K562 (cell line): ENCODE measurements at regions not wholly inside any gene's neighbourhood (a gene's known extent, or its start where the extent isn't known, plus 50 kb on each side); places are given as distances from the start of the nearest gene placed in this dataset.

Experiments used
- ATAC-seq: fragments of 200-7000 bp; cut with Tn5 transposase; 3 replicates; pipeline ENCODE4 v1.9.1; 2020; ENCODE audit warnings: moderate library complexity
- BruUV-seq: library from RNA; stranded (reverse); fragments of 400-500 nt; replicated peaks from 2 replicates; lab custom pipeline; 2021; lab: Mats Ljungman, UMichigan
- CTCF ChIA-PET: fragments of 300-600 bp; formaldehyde crosslinking; extraction: SDS; loops from one replicate; lab custom pipeline; 2021; ENCODE audit warnings: low intra/inter-chr PET ratio; lab: Yijun Ruan, JAX
- POLR2A ChIA-PET: fragments of 300-600, 350-650 bp; sonication (Branson Sonifier 250); formaldehyde crosslinking; extraction: SDS; loops from one replicate; lab custom pipeline; 2021; ENCODE audit warnings: antibody characterized with exemption, inconsistent platforms; lab: Yijun Ruan, JAX
- DNase-seq, 4 experiments: peaks; one replicate each; pipeline versions ENCODE4 v3.0.0 to v3.0.0-alpha.2; 2011 to 2018; ENCODE audit warnings: low spot score in 3 of 4, mixed read lengths in 3 of 4; ENCODE audit errors: extremely low read depth in 1 of 4
- FAIRE-seq: peaks from 2 replicates; lab custom pipeline; 2011; peaks lifted over from hg19 to GRCh38; lab: Jason Lieb, UNC
- H2AFZ ChIP-seq: 2 replicates; pipeline ENCODE4 v1.6.0; 2011; ENCODE audit warnings: low read depth, low read length, control low read depth, inconsistent platforms
- H3K27ac ChIP-seq: fragments of 200-600 bp; 3 replicates; pipeline ENCODE4 v1.8.0; 2011; ENCODE audit warnings: low read depth, mild to moderate bottlenecking, control low read depth, inconsistent platforms, low read length, moderate library complexity, mixed read lengths; ENCODE audit errors: extremely low read depth
- H3K27me3 ChIP-seq, 2 experiments: fragments of 300-600 bp in 1 of 2; 2 replicates in 1 of 2; 3 replicates in 1 of 2; pipeline versions ENCODE4 v1.6.0 to v1.8.0; 2011; ENCODE audit warnings: inconsistent platforms in 2 of 2, low read length in 2 of 2, mild to moderate bottlenecking in 1 of 2, mixed read lengths in 1 of 2, moderate library complexity in 1 of 2; ENCODE audit not compliant: control insufficient read depth in 2 of 2, insufficient read depth in 2 of 2
- H3K36me3 ChIP-seq: fragments of 300-600 bp; 3 replicates; pipeline ENCODE4 v1.8.0; 2011; ENCODE audit warnings: mild to moderate bottlenecking, low read length, inconsistent platforms; ENCODE audit not compliant: control insufficient read depth, insufficient read depth
- H3K4me1 ChIP-seq, 2 experiments: fragments of 200-600 bp in 1 of 2; replicated peaks in 1 of 2; 2 replicates in 1 of 2; 3 replicates in 1 of 2; pipeline versions ENCODE4 v1.5.1 to v1.8.0; 2011; ENCODE audit warnings: inconsistent platforms in 2 of 2, low read length in 2 of 2, mild to moderate bottlenecking in 1 of 2, mixed read lengths in 1 of 2, moderate library complexity in 1 of 2; ENCODE audit not compliant: control insufficient read depth in 2 of 2, insufficient read depth in 2 of 2
- H3K4me2 ChIP-seq: 2 replicates; pipeline ENCODE4 v1.6.1; 2011; ENCODE audit warnings: low read length, control low read depth, inconsistent platforms, mixed read lengths; ENCODE audit not compliant: insufficient read depth
- H3K4me3 ChIP-seq: fragments of 200-600 bp; sonication (generic), shearing (Covaris generic); 2 replicates; pipeline ENCODE4 v1.5.1; 2016; ENCODE audit warnings: control low read depth, inconsistent platforms
- H3K79me2 ChIP-seq: fragments of 200-600 bp; 3 replicates; pipeline ENCODE4 v1.8.0; 2011; ENCODE audit warnings: low read length, inconsistent platforms; ENCODE audit not compliant: control insufficient read depth, insufficient read depth
- H3K9ac ChIP-seq, 2 experiments: 2 replicates each; pipeline versions ENCODE4 v1.6.0 to v1.6.1; 2011; ENCODE audit warnings: low read depth in 2 of 2, low read length in 2 of 2, control low read depth in 1 of 2, inconsistent platforms in 1 of 2, mild to moderate bottlenecking in 1 of 2, mixed read lengths in 1 of 2; ENCODE audit not compliant: insufficient read depth in 1 of 2
- H3K9me1 ChIP-seq: one replicate; pipeline ENCODE4 v1.6.0; 2011; ENCODE audit warnings: inconsistent platforms, mild to moderate bottlenecking, low read length, moderate library complexity; ENCODE audit not compliant: control insufficient read depth, insufficient read depth
- H3K9me3 ChIP-seq: replicated peaks from 2 replicates; pipeline ENCODE4 v1.5.1; 2011; ENCODE audit warnings: low read depth, low read length, inconsistent platforms; ENCODE audit not compliant: control insufficient read depth, insufficient read depth
- H4K20me1 ChIP-seq: replicated peaks from 2 replicates; pipeline ENCODE4 v1.6.1; 2011; ENCODE audit warnings: low read length, inconsistent platforms, mixed read lengths; ENCODE audit not compliant: control insufficient read depth, insufficient read depth
- ADNP ChIP-seq: fragments of 200-800 bp; sonication (Bioruptor generic); IDR thresholded peaks from 2 replicates; pipeline ENCODE4 v1.6.1; 2016; ENCODE audit warnings: missing genetic modification characterization, missing compliant biosample characterization
- CEBPG ChIP-seq, 3 experiments: fragments of 200-800 bp in 1 of 3; sonication (Bioruptor generic) in 1 of 3; sonication (generic) in 1 of 3; formaldehyde crosslinking in 1 of 3; IDR thresholded peaks in 2 of 3; conservative IDR thresholded peaks in 1 of 3; 2 replicates each; pipeline versions ENCODE4 v1.6.1 to v1.8.0; 2016 to 2022; ENCODE audit warnings: missing compliant biosample characterization in 2 of 3, missing genetic modification characterization in 2 of 3, mild to moderate bottlenecking in 1 of 3, missing genetic modification reagents in 1 of 3
- EP400 ChIP-seq: fragments of 450-650 bp; IDR thresholded peaks from 2 replicates; pipeline ENCODE4 v1.6.1; 2017; ENCODE audit warnings: antibody characterized with exemption, mild to moderate bottlenecking, moderate library complexity
- POLR2AphosphoS2 ChIP-seq: IDR thresholded peaks from 2 replicates; pipeline ENCODE4 v1.6.1; 2012; ENCODE audit warnings: low read length, improper control_type of control experiment
- PRMT5 ChIP-seq: sonication (generic); formaldehyde crosslinking; IDR thresholded peaks from 2 replicates; pipeline ENCODE4 v1.5.0; 2020; ENCODE audit warnings: missing genetic modification reagents
- ZNF507 ChIP-seq: conservative IDR thresholded peaks from 2 replicates; pipeline ENCODE4 v1.6.1; 2017; ENCODE audit warnings: missing genetic modification characterization, missing compliant biosample characterization
- WGBS: fragments of 100-300 bp; shearing (Covaris generic); methylation state at CpG from one replicate; pipeline ENCODE4 v1.1.6; 2016; ENCODE audit warnings: low coverage, mixed read lengths; ENCODE audit not compliant: insufficient coverage; ENCODE audit errors: missing lambda C conversion rate; 5-methylcytosine and 5-hydroxymethylcytosine counted together
- in situ Hi-C: fragments of 300-500 bp; cut with MboI; formaldehyde crosslinking; loops from 4 replicates; pipeline ENCODE4 v1.15.0; 2018; ENCODE audit warnings: inconsistent platforms, mixed read lengths
- intact Hi-C: fragments of 100-400 bp; cut with micrococcal nuclease; formaldehyde crosslinking; loops from 2 replicates; pipeline ENCODE4 v1.14.2; 2022
- TF ChIP-seq, protein P1 (sequence below): IDR thresholded peaks from 2 replicates; pipeline ENCODE4 v1.6.1; 2012; ENCODE audit warnings: low read depth, low read length, improper control_type of control experiment, borderline replicate concordance

DNA sequence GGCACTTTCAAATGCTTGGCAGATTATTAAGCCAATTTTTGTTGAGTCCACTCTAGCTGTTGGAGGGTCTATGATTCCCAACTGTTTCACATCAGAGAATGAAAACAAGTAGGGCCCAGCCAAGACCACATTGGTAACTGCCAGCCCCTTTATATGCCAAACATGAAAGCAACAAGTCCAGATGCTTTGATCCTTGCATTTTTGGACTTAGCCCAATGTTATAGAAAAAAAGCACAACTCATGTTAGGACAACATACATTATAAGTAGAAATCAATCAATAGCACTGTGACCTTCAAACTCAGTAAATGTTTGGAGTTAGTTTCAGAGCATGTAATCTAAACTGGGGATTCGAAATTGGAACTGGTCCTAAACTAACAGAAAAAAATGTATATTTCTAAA is 674.7 kb downstream of the MECOM start:
- ChIA-PET POLR2A (no interaction called here), CTCF (no interaction called here)
- no peak for ATAC-seq

DNA sequence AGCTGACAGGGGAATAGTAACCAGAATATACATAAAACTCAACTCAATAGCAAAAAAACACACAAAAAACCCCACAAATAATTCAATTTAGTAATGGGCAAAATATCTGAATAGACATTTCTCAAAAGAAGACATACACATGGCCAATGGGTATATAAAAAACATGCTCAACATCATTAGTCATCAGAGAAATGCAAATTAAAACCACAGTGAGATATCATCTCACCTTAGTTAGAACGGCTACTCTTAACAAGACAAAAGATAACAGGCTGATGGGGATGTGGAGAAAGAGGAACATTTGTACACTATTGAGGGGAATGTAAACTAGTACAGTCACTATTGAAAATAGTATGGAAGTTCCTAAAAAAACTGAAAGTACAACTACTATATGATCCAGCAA is 678.6 kb downstream of the MECOM start:
- ATAC-seq: no peak
- H3K79me2 ChIP-seq: no peaks in the 10 kb centered on the region
- TF ChIP-seq ADNP (tag) (no peak), EP400 (no peak), POLR2AphosphoS2 (no peak), PRMT5 (no peak), CEBPG (CRISPR knock-in tag; IDR thresholded peaks at IDR 0.05) (no peak), CEBPG (tag; conservative IDR thresholded peaks at IDR 0.05 in 1 of 2, IDR thresholded peaks at IDR 0.05 in 1 of 2) (no peak)
- TF ChIP-seq, protein P1, sequence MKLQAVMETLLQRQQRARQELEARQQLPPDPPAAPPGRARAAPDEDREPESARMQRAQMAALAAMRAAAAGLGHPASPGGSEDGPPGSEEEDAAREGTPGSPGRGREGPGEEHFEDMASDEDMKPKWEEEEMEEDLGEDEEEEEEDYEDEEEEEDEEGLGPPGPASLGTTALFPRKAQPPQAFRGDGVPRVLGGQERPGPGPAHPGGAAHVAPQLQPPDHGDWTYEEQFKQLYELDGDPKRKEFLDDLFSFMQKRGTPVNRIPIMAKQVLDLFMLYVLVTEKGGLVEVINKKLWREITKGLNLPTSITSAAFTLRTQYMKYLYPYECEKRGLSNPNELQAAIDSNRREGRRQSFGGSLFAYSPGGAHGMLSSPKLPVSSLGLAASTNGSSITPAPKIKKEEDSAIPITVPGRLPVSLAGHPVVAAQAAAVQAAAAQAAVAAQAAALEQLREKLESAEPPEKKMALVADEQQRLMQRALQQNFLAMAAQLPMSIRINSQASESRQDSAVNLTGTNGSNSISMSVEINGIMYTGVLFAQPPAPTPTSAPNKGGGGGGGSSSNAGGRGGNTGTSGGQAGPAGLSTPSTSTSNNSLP: no peak
- H3K27ac ChIP-seq: no peak overlapping the region
- no peaks in the 10 kb centered on the region for H3K27me3 ChIP-seq
- ChIA-PET POLR2A (no interaction called here), CTCF (no interaction called here)
- no peak overlapping the region for H3K4me2 ChIP-seq
- in situ Hi-C loops: no loop called here
- no peaks in the 10 kb centered on the region for H3K9me1 ChIP-seq
- BruUV-seq: no TSS peak
- no peaks in the 10 kb centered on the region for H3K9me3 ChIP-seq
- intact Hi-C loops: no loop called here
- no peaks in the 10 kb centered on the region for H3K4me1 ChIP-seq
- DNase-seq: no peak
- H3K4me3 ChIP-seq: no peak overlapping the region
- FAIRE-seq: no peak
- no peaks in the 10 kb centered on the region for H3K36me3 ChIP-seq
- no peak overlapping the region for H3K9ac ChIP-seq
- H4K20me1 ChIP-seq: no peaks in the 10 kb centered on the region
- no peak overlapping the region for H2AFZ ChIP-seq
- 6% methylated on average over 1 of the region's 1 CpG for WGBS

More for the DNA sequence above, 674.7 kb downstream of the MECOM start:
- FAIRE-seq: no peak
- Histone ChIP-seq H2AFZ (no peak overlapping the region), H3K9me1 (no peaks in the 10 kb centered on the region), H3K9ac (no peak overlapping the region), H3K79me2 (no peaks in the 10 kb centered on the region), H3K9me3 (no peaks in the 10 kb centered on the region)
- WGBS: 10% methylated on average over 1 of the region's 1 CpG
- BruUV-seq: no TSS peak
- no peak for DNase-seq
- TF ChIP-seq ZNF507: no peak
- TF ChIP-seq, all 486 proteins: peak for 0
- Histone ChIP-seq H3K36me3 (no peaks in the 10 kb centered on the region), H3K27ac (no peak overlapping the region), H3K27me3 (no peaks in the 10 kb centered on the region), H4K20me1 (no peaks in the 10 kb centered on the region), H3K4me2 (no peak overlapping the region), H3K4me3 (no peak overlapping the region), H3K4me1 (no peaks in the 10 kb centered on the region)
- intact Hi-C loops (no loop called here), in situ Hi-C loops (no loop called here)
